GM13977 (cell line): ENCODE measurements at regions not wholly inside any gene's neighbourhood (a gene's known extent, or its start where the extent isn't known, plus 50 kb on each side); places are given as distances from the start of the nearest gene placed in this dataset.

Experiments
- DNase-seq: peaks from one replicate; pipeline ENCODE4 v3.0.0; 2012; ENCODE audit warnings: low spot score
- CTCF ChIP-seq: IDR thresholded peaks from 2 replicates; pipeline ENCODE4 v1.5.1; 2012; ENCODE audit warnings: mild to moderate bottlenecking, control low read depth; ENCODE audit not compliant: insufficient read depth; ENCODE audit errors: extremely low read depth, missing control alignments
- in situ Hi-C: fragments of 300-500 bp; cut with MboI; formaldehyde crosslinking; loops from one replicate; pipeline ENCODE4 v1.12.0; 2022; ENCODE audit warnings: low sequenced_read_pairs, low pct_unique_long_range_greater_than_20kb, mixed read lengths, inconsistent platforms; ENCODE audit not compliant: unreplicated experiment

- no peak for DNase-seq
- no peak for TF ChIP-seq CTCF
Observed at GRCh38 chr6:163721922-163722692, 307.6 kb downstream of the QKI start.

GRCh38 chr6:163721435-163721834 lies 306.9 kb downstream of the QKI start:
- TF ChIP-seq CTCF, result no peak
- DNase-seq, result no peak

More at GRCh38 chr6:163721922-163722692, 307.6 kb downstream of the QKI start:
- in situ Hi-C loops, result loop anchor here (25.0 kb wide), 1 partner anchor 260 kb away; no protein-coding TSS in a partner anchor

GRCh38 chr6:163720460-163721235 lies 306.1 kb downstream of the QKI start:
- in situ Hi-C loops, result loop anchor here (25.0 kb wide), 1 partner anchor 258 kb away; no protein-coding TSS in a partner anchor
- no peak for DNase-seq
- no peak for TF ChIP-seq CTCF

More at GRCh38 chr6:163721435-163721834, 306.9 kb downstream of the QKI start:
- in situ Hi-C loops, result loop anchor here (25.0 kb wide), 1 partner anchor 259 kb away; no protein-coding TSS in a partner anchor

- TF ChIP-seq CTCF, result no peak
- in situ Hi-C loops, result loop anchor here (25.0 kb wide), 1 partner anchor 258 kb away; no protein-coding TSS in a partner anchor
- DNase-seq, result no peak
Observed at GRCh38 chr6:163720005-163720404, 305.5 kb downstream of the QKI start.

- in situ Hi-C loops, result loop anchor here (25.0 kb wide), 1 partner anchor 257 kb away; no protein-coding TSS in a partner anchor
- no peak for DNase-seq
- no peak for TF ChIP-seq CTCF
Observed at GRCh38 chr6:163719028-163719742, 304.7 kb downstream of the QKI start.

- no peak for DNase-seq
- TF ChIP-seq CTCF, result no peak
- in situ Hi-C loops, result loop anchor here (25.0 kb wide), 1 partner anchor 256 kb away; no protein-coding TSS in a partner anchor
Observed at GRCh38 chr6:163718537-163718936, 304.0 kb downstream of the QKI start.
